IMR-90 (cell line): ENCODE measurements at regions not wholly inside any gene's neighbourhood (a gene's known extent, or its start where the extent isn't known, plus 50 kb on each side); places are given as distances from the start of the nearest gene placed in this dataset.

ENCODE experiments used
- ATAC-seq: fragments of 200-7000 bp; cut with Tn5 transposase; 2 replicates; pipeline ENCODE4 v1.9.1; 2020; ENCODE audit warnings: low read depth, mild to moderate bottlenecking, moderate library complexity
- BruUV-seq: library from RNA; stranded (reverse); fragments of 400-500 nt; replicated peaks from 2 replicates; lab custom pipeline; 2021; lab: Mats Ljungman, UMichigan
- CTCF ChIA-PET: fragments of 300-600 bp; formaldehyde crosslinking; extraction: SDS; loops from one replicate; lab custom pipeline; 2021; ENCODE audit warnings: antibody characterized with exemption; lab: Yijun Ruan, JAX
- POLR2A ChIA-PET: fragments of 300-600 bp; sonication (Branson Sonifier 250); formaldehyde crosslinking; loops from one replicate; lab custom pipeline; 2022; ENCODE audit warnings: antibody characterized with exemption; ENCODE audit not compliant: unreplicated experiment; lab: Charles Lee
- DNase-seq: peaks from one replicate; pipeline ENCODE4 v3.0.0; 2013
- H2AFZ ChIP-seq: replicated peaks from 2 replicates; pipeline ENCODE3; 2013; ENCODE audit warnings: low read length, mild to moderate bottlenecking; ENCODE audit not compliant: poor library complexity
- H2AK5ac ChIP-seq: 2 replicates; pipeline ENCODE4 v1.6.1; 2013; ENCODE audit warnings: low read depth, low read length, inconsistent platforms
- H2AK9ac ChIP-seq: replicated peaks from 2 replicates; pipeline ENCODE3; 2013; ENCODE audit warnings: mild to moderate bottlenecking, low read depth, low read length, moderate library complexity; ENCODE audit not compliant: poor library complexity
- H2BK120ac ChIP-seq: 2 replicates; pipeline ENCODE4 v1.6.1; 2013; ENCODE audit warnings: low read depth, low read length, inconsistent platforms
- H2BK15ac ChIP-seq: 3 replicates; pipeline ENCODE4 v1.6.1; 2013; ENCODE audit warnings: low read depth, low read length, inconsistent platforms
- H2BK20ac ChIP-seq: 2 replicates; pipeline ENCODE4 v1.6.1; 2013; ENCODE audit warnings: low read depth, mild to moderate bottlenecking, inconsistent platforms, low read length, moderate library complexity
- H2BK5ac ChIP-seq: 2 replicates; pipeline ENCODE4 v1.6.1; 2013; ENCODE audit warnings: mild to moderate bottlenecking, low read depth, low read length, inconsistent platforms; ENCODE audit not compliant: poor library complexity, severe bottlenecking
- H3K14ac ChIP-seq: replicated peaks from 2 replicates; pipeline ENCODE4 v1.6.1; 2013; ENCODE audit warnings: low read depth, low read length, inconsistent platforms
- H3K18ac ChIP-seq: 2 replicates; pipeline ENCODE4 v1.6.1; 2013; ENCODE audit warnings: low read depth, low read length, control low read depth
- H3K23ac ChIP-seq: 2 replicates; pipeline ENCODE4 v1.6.1; 2013; ENCODE audit warnings: low read depth, low read length, inconsistent platforms
- H3K27ac ChIP-seq: 2 replicates; pipeline ENCODE4 v1.5.1; 2013; ENCODE audit warnings: mild to moderate bottlenecking, control low read depth, low read length; ENCODE audit not compliant: insufficient read depth
- H3K27me3 ChIP-seq: 2 replicates; pipeline ENCODE4 v1.6.1; 2013; ENCODE audit warnings: low read length; ENCODE audit not compliant: control insufficient read depth, insufficient read depth
- H3K36me3 ChIP-seq: 2 replicates; pipeline ENCODE4 v1.6.1; 2013; ENCODE audit warnings: low read length, mixed read lengths; ENCODE audit not compliant: control insufficient read depth, insufficient read depth
- H3K4ac ChIP-seq: 2 replicates; pipeline ENCODE4 v1.6.1; 2013; ENCODE audit warnings: low read depth, low read length, inconsistent platforms
- H3K4me1 ChIP-seq: 2 replicates; pipeline ENCODE4 v1.6.1; 2013; ENCODE audit warnings: low read length, mixed read lengths; ENCODE audit not compliant: control insufficient read depth, insufficient read depth
- H3K4me2 ChIP-seq: 2 replicates; pipeline ENCODE4 v1.6.1; 2013; ENCODE audit warnings: low read depth, mild to moderate bottlenecking, control low read depth, low read length, moderate library complexity
- H3K4me3 ChIP-seq: 2 replicates; pipeline ENCODE4 v1.5.1; 2013; ENCODE audit warnings: low read depth, mild to moderate bottlenecking, control low read depth, low read length, moderate library complexity; ENCODE audit not compliant: insufficient read depth
- H3K56ac ChIP-seq: 2 replicates; pipeline ENCODE4 v1.6.1; 2013; ENCODE audit warnings: low read length, inconsistent platforms; ENCODE audit not compliant: insufficient read depth; ENCODE audit errors: extremely low read depth
- H3K79me1 ChIP-seq, 2 experiments: 2 replicates each; pipeline ENCODE4 v1.6.1; 2013; ENCODE audit warnings: low read length in 2 of 2, inconsistent platforms in 1 of 2, low read depth in 1 of 2
- H3K9ac ChIP-seq: 2 replicates; pipeline ENCODE4 v1.6.1; 2013; ENCODE audit warnings: low read depth, low read length, control low read depth
- H3K9me1 ChIP-seq: 2 replicates; pipeline ENCODE4 v1.6.1; 2013; ENCODE audit warnings: low read length, inconsistent platforms; ENCODE audit not compliant: insufficient read depth
- H3K9me3 ChIP-seq: 2 replicates; pipeline ENCODE4 v1.6.1; 2013; ENCODE audit warnings: low read length; ENCODE audit not compliant: control insufficient read depth, insufficient read depth
- H4K20me1 ChIP-seq: 2 replicates; pipeline ENCODE4 v1.6.1; 2013; ENCODE audit warnings: low read length, inconsistent platforms; ENCODE audit not compliant: insufficient read depth
- H4K5ac ChIP-seq: 2 replicates; pipeline ENCODE4 v1.6.1; 2013; ENCODE audit warnings: mild to moderate bottlenecking, low read depth, low read length, control low read depth
- H4K8ac ChIP-seq, 2 experiments: 2 replicates each; pipeline ENCODE4 v1.6.1; 2013; ENCODE audit warnings: low read depth in 2 of 2, low read length in 2 of 2, control low read depth in 1 of 2, inconsistent platforms in 1 of 2
- H4K91ac ChIP-seq: 2 replicates; pipeline ENCODE4 v1.6.1; 2013; ENCODE audit warnings: low read depth, low read length, inconsistent platforms; ENCODE audit not compliant: insufficient read depth
- BHLHE40 ChIP-seq: fragments of 150-350 bp; IDR thresholded peaks from 2 replicates; pipeline ENCODE4 v1.6.1; 2016; ENCODE audit warnings: mild to moderate bottlenecking, low read depth, low read length
- CEBPB ChIP-seq: IDR thresholded peaks from 2 replicates; pipeline ENCODE4 v1.6.1; 2012; ENCODE audit warnings: low read depth, low read length, improper control_type of control experiment
- CTCF ChIP-seq: conservative IDR thresholded peaks from 2 replicates; pipeline ENCODE4 v1.5.1; 2012; ENCODE audit warnings: mild to moderate bottlenecking, low read depth, low read length, improper control_type of control experiment
- MAZ ChIP-seq: IDR thresholded peaks from 2 replicates; pipeline ENCODE4 v1.6.1; 2012; ENCODE audit warnings: low read depth, mild to moderate bottlenecking, low read length, improper control_type of control experiment, moderate library complexity, borderline replicate concordance
- MXI1 ChIP-seq: IDR thresholded peaks from 2 replicates; pipeline ENCODE4 v1.6.1; 2012; ENCODE audit warnings: low read depth, mild to moderate bottlenecking, low read length, moderate library complexity, borderline replicate concordance
- POLR2A ChIP-seq: IDR thresholded peaks from 2 replicates; pipeline ENCODE4 v1.6.1; 2012; ENCODE audit warnings: mild to moderate bottlenecking, low read depth, low read length
- RAD21 ChIP-seq: IDR thresholded peaks from 2 replicates; pipeline ENCODE4 v1.6.1; 2012; ENCODE audit warnings: low read length, improper control_type of control experiment
- USF2 ChIP-seq: fragments of 150-350 bp; IDR thresholded peaks from 2 replicates; pipeline ENCODE4 v1.6.1; 2017; ENCODE audit warnings: mild to moderate bottlenecking, antibody characterized with exemption, low read length, low read depth
- WGBS, 2 experiments: methylation state at CpG; one replicate each; pipeline versions ENCODE4 v1.1.5 to v1.1.7; 2013; ENCODE audit warnings: missing lambda C conversion rate in 2 of 2; ENCODE audit not compliant: insufficient read length in 1 of 2; ENCODE audit errors: extremely low coverage in 2 of 2; 5-methylcytosine and 5-hydroxymethylcytosine counted together
- dilution Hi-C: fragments of 300-500 bp; cut with HindIII; formaldehyde crosslinking; loops from one replicate; pipeline ENCODE4 v1.14.3; 2018; ENCODE audit warnings: low sequenced_read_pairs; ENCODE audit not compliant: unreplicated experiment
- in situ Hi-C: fragments of 300-500 bp; cut with MboI; formaldehyde crosslinking; loops from 3 replicates; pipeline ENCODE4 v1.14.3; 2019; ENCODE audit warnings: low sequenced_read_pairs, inconsistent platforms, mixed read lengths
- intact Hi-C: fragments of 100-400 bp; cut with micrococcal nuclease; formaldehyde crosslinking; loops from 2 replicates; pipeline ENCODE4 v1.10.0; 2022

- CTCF ChIA-PET, result interaction anchor here (1.3 to 1.5 kb wide), 2 partner anchors 26 to 78 kb away, joined by 3 to 4 read pairs; no protein-coding TSS in a partner anchor
- intact Hi-C loops (no loop called here), in situ Hi-C loops (no loop called here), dilution Hi-C loops (no loop called here)
- H3K27me3 ChIP-seq, result no peaks in the 10 kb centered on the region
- ATAC-seq (no peak), DNase-seq (no peak)
- H3K9me3 ChIP-seq, result no peaks in the 10 kb centered on the region
- peak overlapping the region; percentile 54; the same call in 1 of the 2 replicates for H2BK120ac ChIP-seq
- no peak overlapping the region for H2AK9ac ChIP-seq
- peak overlapping the region; percentile 57; the same call in 1 of the 3 replicates for H2BK15ac ChIP-seq
- H3K14ac ChIP-seq, result peak overlapping the region; percentile 33; the same call in 1 of the 2 replicates
- no peak overlapping the region for H2AFZ ChIP-seq
- no peak overlapping the region for H2BK5ac ChIP-seq
- H4K91ac ChIP-seq, result 0 out of 2 replicates have a peak overlapping the region, but pooled peaks have one; percentile 19
- H3K56ac ChIP-seq, result no peak overlapping the region
- H3K79me1 ChIP-seq, result no peaks in the 10 kb centered on the region
- no TSS peak for BruUV-seq
- peak overlapping the region; percentile 25; the same call in 1 of the 2 replicates for H3K4ac ChIP-seq
- H3K9me1 ChIP-seq, result peaks cover 7% of the 10 kb centered on the region
- no peak overlapping the region; a peak in 1 of 4 replicates for H4K8ac ChIP-seq
- H3K36me3 ChIP-seq, result no peaks in the 10 kb centered on the region
- H3K9ac ChIP-seq, result no peak overlapping the region
- H3K18ac ChIP-seq, result no peak overlapping the region
- H3K23ac ChIP-seq, result no peak overlapping the region
- H4K20me1 ChIP-seq, result no peaks in the 10 kb centered on the region
- no peak for TF ChIP-seq CEBPB
- TF ChIP-seq BHLHE40, result no peak
- TF ChIP-seq RAD21, result peak; percentile 20; the same call in 1 of the 2 replicates
- 0 out of 2 replicates have a peak, but pooled peaks have one; percentile 21 for TF ChIP-seq CTCF
- no peak for TF ChIP-seq MAZ
- TF ChIP-seq MXI1, result no peak
- TF ChIP-seq USF2, result no peak
- no peak for TF ChIP-seq POLR2A
- no CpG with 5 or more reads among the region's 2 CpGs for WGBS, 2 experiments
- no peak overlapping the region for H3K4me3 ChIP-seq
- peak overlapping the region; percentile 48 for H2AK5ac ChIP-seq
- no peak overlapping the region for H3K27ac ChIP-seq
- peak overlapping the region; percentile 42; the same call in 1 of the 2 replicates for H4K5ac ChIP-seq
- POLR2A ChIA-PET, result no interaction called here
- H2BK20ac ChIP-seq, result peak overlapping the region; percentile 50; the same call in 1 of the 2 replicates
- peaks cover 4% of the 10 kb centered on the region; the same call in 1 of the 2 replicates for H3K4me1 ChIP-seq
- H3K4me2 ChIP-seq, result no peak overlapping the region
Measured at GRCh38 chr6:71482742-71483141, 194.1 kb downstream of the OGFRL1 start.
